ENCODE measurements at regions not wholly inside any gene's neighbourhood (a gene's known extent, or its start where the extent isn't known, plus 50 kb on each side); places are given as distances from the start of the nearest gene placed in this dataset.

- no peak overlapping the region for H4K8ac ChIP-seq (replicated peaks; ENCODE audit: insufficient read length, low read depth, low read length)
- H3K79me1 ChIP-seq (ENCODE audit: insufficient read depth, low read depth, low read length, poor library complexity, severe bottlenecking), result no peaks in the 10 kb centered on the region
- H2AK5ac ChIP-seq (ENCODE audit: insufficient read length, low read length), result no peak overlapping the region
- no peaks in the 10 kb centered on the region for H3K27me3 ChIP-seq (ENCODE audit: insufficient read depth, low read length)
- no peak overlapping the region for H2BK5ac ChIP-seq (ENCODE audit: insufficient read length, low read length)
- Mint-ChIP-seq H3K9me3 (no peaks in the 10 kb centered on the region), H3K4me1 (no peaks in the 10 kb centered on the region), H3K4me3 (no peak overlapping the region), H3K27ac (no peak overlapping the region), H3K36me3 (ENCODE audit: insufficient read depth in 1 of 3, low read depth in 3 of 3) (peaks cover 0 to 1% (median 0%) of the 10 kb centered on the region in 3 experiments; a peak in 2 of 7 replicates), H3K27me3 (ENCODE audit: low read depth) (no peaks in the 10 kb centered on the region; the same call in 1 of the 2 replicates)
- H3K9ac ChIP-seq (ENCODE audit: extremely low read depth, insufficient read length, low read length), result no peak overlapping the region
- no peak overlapping the region for H2BK120ac ChIP-seq (ENCODE audit: low read depth, low read length, poor library complexity, severe bottlenecking)
- no peak overlapping the region for H4K91ac ChIP-seq (ENCODE audit: insufficient read length, low read depth, low read length)
- H3T11ph ChIP-seq (ENCODE audit: low read length), result no peak overlapping the region
- H3K79me2 ChIP-seq (ENCODE audit: insufficient read depth, low read length), result no peaks in the 10 kb centered on the region
- no peaks in the 10 kb centered on the region for H3K23me2 ChIP-seq (ENCODE audit: insufficient read length, low read depth, low read length, poor library complexity, severe bottlenecking)
- TF ChIP-seq, protein P1, sequence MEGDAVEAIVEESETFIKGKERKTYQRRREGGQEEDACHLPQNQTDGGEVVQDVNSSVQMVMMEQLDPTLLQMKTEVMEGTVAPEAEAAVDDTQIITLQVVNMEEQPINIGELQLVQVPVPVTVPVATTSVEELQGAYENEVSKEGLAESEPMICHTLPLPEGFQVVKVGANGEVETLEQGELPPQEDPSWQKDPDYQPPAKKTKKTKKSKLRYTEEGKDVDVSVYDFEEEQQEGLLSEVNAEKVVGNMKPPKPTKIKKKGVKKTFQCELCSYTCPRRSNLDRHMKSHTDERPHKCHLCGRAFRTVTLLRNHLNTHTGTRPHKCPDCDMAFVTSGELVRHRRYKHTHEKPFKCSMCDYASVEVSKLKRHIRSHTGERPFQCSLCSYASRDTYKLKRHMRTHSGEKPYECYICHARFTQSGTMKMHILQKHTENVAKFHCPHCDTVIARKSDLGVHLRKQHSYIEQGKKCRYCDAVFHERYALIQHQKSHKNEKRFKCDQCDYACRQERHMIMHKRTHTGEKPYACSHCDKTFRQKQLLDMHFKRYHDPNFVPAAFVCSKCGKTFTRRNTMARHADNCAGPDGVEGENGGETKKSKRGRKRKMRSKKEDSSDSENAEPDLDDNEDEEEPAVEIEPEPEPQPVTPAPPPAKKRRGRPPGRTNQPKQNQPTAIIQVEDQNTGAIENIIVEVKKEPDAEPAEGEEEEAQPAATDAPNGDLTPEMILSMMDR (conservative IDR thresholded peaks at IDR 0.05), result no peak
- no peak overlapping the region for H3K27ac ChIP-seq (ENCODE audit: insufficient read length, low read depth, low read length)
- H2BK20ac ChIP-seq (ENCODE audit: low read depth, low read length, poor library complexity, severe bottlenecking), result no peak overlapping the region
- H3K4me1 ChIP-seq (ENCODE audit: insufficient read depth, low read length), result no peaks in the 10 kb centered on the region
- no peak overlapping the region for H2AFZ ChIP-seq (ENCODE audit: low read length)
- H3K4ac ChIP-seq (ENCODE audit: low read depth, low read length), result no peak overlapping the region
- no peak overlapping the region for H2BK12ac ChIP-seq (ENCODE audit: insufficient read length, low read depth, low read length)
- no peak overlapping the region for H3K14ac ChIP-seq (ENCODE audit: insufficient read depth, low read length)
- no peak overlapping the region for H3K18ac ChIP-seq (ENCODE audit: insufficient read length, low read depth, low read length)
- H3K9me3 ChIP-seq (ENCODE audit: control insufficient read depth, low read depth, low read length), result no peaks in the 10 kb centered on the region
- no peak for DNase-seq
- H3K23ac ChIP-seq (ENCODE audit: insufficient read length, low read depth, low read length), result no peak overlapping the region
- H3K4me2 ChIP-seq (ENCODE audit: insufficient read depth, insufficient read length, low read length), result no peak overlapping the region
- no peak overlapping the region for H2BK15ac ChIP-seq (ENCODE audit: low read depth, low read length)
- H4K20me1 ChIP-seq (ENCODE audit: control insufficient read depth, insufficient read depth, insufficient read length), result no peaks in the 10 kb centered on the region
- H3K56ac ChIP-seq (ENCODE audit: insufficient read length, low read depth, low read length), result no peak overlapping the region
- no CpG with 5 or more reads among the region's 7 CpGs for WGBS (ENCODE audit: extremely low coverage, insufficient read length, low lambda C conversion rate)
- H4K5ac ChIP-seq (ENCODE audit: insufficient read length, low read depth, low read length), result no peak overlapping the region
Observed at GRCh38 chr1:238360474-238360873, 469.8 kb upstream of the ZP4 start.
